BE2C (cell line): ENCODE measurements at regions not wholly inside any gene's neighbourhood (a gene's known extent, or its start where the extent isn't known, plus 50 kb on each side); places are given as distances from the start of the nearest gene placed in this dataset.

Source experiments
- DNase-seq: peaks from one replicate; pipeline ENCODE4 v3.0.0-alpha.2; 2020
- H3K27me3 ChIP-seq: fragments of 250-450 bp; sonication (Bioruptor Pico); 2 replicates; pipeline ENCODE4 v1.5.1; 2020; ENCODE audit warnings: mild to moderate bottlenecking
- H3K36me3 ChIP-seq: fragments of 250-450 bp; sonication (Bioruptor Pico); 2 replicates; pipeline ENCODE4 v1.5.1; 2020; ENCODE audit warnings: mild to moderate bottlenecking
- H3K4me1 ChIP-seq: fragments of 250-450 bp; sonication (Bioruptor Pico); 2 replicates; pipeline ENCODE4 v1.5.1; 2020
- H3K4me3 ChIP-seq: 2 replicates; pipeline ENCODE4 v1.5.1; 2011; ENCODE audit warnings: low read depth, low read length
- H3K9me3 ChIP-seq: fragments of 250-450 bp; sonication (Bioruptor Pico); 2 replicates; pipeline ENCODE4 v1.5.1; 2020
- TF ChIP-seq, protein P1 (sequence below): IDR thresholded peaks from 2 replicates; pipeline ENCODE4 v1.5.1; 2012; ENCODE audit warnings: mild to moderate bottlenecking, low read depth, low read length

- Histone ChIP-seq H3K36me3 (no peaks in the 10 kb centered on the region), H3K4me3 (no peak overlapping the region), H3K4me1 (peaks cover 11% of the 10 kb centered on the region), H3K27me3 (peaks cover 3% of the 10 kb centered on the region), H3K9me3 (no peaks in the 10 kb centered on the region)
- DNase-seq = no peak
- TF ChIP-seq, protein P1, sequence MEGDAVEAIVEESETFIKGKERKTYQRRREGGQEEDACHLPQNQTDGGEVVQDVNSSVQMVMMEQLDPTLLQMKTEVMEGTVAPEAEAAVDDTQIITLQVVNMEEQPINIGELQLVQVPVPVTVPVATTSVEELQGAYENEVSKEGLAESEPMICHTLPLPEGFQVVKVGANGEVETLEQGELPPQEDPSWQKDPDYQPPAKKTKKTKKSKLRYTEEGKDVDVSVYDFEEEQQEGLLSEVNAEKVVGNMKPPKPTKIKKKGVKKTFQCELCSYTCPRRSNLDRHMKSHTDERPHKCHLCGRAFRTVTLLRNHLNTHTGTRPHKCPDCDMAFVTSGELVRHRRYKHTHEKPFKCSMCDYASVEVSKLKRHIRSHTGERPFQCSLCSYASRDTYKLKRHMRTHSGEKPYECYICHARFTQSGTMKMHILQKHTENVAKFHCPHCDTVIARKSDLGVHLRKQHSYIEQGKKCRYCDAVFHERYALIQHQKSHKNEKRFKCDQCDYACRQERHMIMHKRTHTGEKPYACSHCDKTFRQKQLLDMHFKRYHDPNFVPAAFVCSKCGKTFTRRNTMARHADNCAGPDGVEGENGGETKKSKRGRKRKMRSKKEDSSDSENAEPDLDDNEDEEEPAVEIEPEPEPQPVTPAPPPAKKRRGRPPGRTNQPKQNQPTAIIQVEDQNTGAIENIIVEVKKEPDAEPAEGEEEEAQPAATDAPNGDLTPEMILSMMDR = no peak
Measured at GRCh38 chr6:90895299-90896074, 308.6 kb upstream of the MAP3K7 start.

GRCh38 chr6:90894285-90895130 lies 307.6 kb upstream of the MAP3K7 start:
- TF ChIP-seq, protein P1 = no peak
- Histone ChIP-seq H3K9me3 (no peaks in the 10 kb centered on the region), H3K36me3 (no peaks in the 10 kb centered on the region), H3K4me3 (no peak overlapping the region), H3K27me3 (no peaks in the 10 kb centered on the region; the same call in none of the 2 replicates), H3K4me1 (peaks cover 11% of the 10 kb centered on the region)
- DNase-seq = no peak

DNA sequence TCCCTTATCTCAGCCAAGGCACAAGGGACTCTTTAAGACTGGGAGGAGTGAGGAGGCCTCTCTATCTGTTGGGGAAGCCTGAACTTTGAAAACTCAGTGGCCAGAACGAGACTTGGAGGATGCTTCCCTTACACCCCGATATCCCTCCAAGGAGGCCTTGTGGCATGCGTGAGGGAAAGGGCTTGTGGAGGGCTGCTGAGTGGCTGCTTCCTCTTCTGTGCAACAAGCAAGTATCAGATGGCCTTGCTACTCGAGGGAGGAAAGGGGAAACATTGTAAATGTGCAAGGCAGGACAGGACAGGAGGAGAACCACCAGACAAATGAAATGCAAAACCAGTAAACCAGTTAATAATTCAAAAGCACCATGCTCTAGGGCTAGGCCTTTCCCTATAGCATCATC lies 306.5 kb upstream of the MAP3K7 start:
- H3K4me3 ChIP-seq = no peak overlapping the region
- no peaks in the 10 kb centered on the region for H3K9me3 ChIP-seq
- TF ChIP-seq, protein P1 = no peak
- no peak for DNase-seq
- H3K4me1 ChIP-seq = peaks cover 11% of the 10 kb centered on the region
- no peaks in the 10 kb centered on the region; the same call in none of the 2 replicates for H3K27me3 ChIP-seq
- no peaks in the 10 kb centered on the region for H3K36me3 ChIP-seq

GRCh38 chr6:90892271-90892670 lies 305.4 kb upstream of the MAP3K7 start:
- TF ChIP-seq, protein P1 = no peak
- H3K27me3 ChIP-seq = no peaks in the 10 kb centered on the region; the same call in none of the 2 replicates
- no peaks in the 10 kb centered on the region for H3K36me3 ChIP-seq
- no peak overlapping the region for H3K4me3 ChIP-seq
- H3K9me3 ChIP-seq = no peaks in the 10 kb centered on the region
- DNase-seq = no peak
- peaks cover 11% of the 10 kb centered on the region for H3K4me1 ChIP-seq

GRCh38 chr6:90891355-90891754 lies 304.5 kb upstream of the MAP3K7 start:
- H3K4me1 ChIP-seq = peaks cover 11% of the 10 kb centered on the region
- no peaks in the 10 kb centered on the region for H3K9me3 ChIP-seq
- no peak for DNase-seq
- TF ChIP-seq, protein P1 = no peak
- H3K4me3 ChIP-seq = no peak overlapping the region
- H3K36me3 ChIP-seq = no peaks in the 10 kb centered on the region
- H3K27me3 ChIP-seq = no peaks in the 10 kb centered on the region; the same call in none of the 2 replicates
